GM18499 (cell line): ENCODE measurements at regions not wholly inside any gene's neighbourhood (a gene's known extent, or its start where the extent isn't known, plus 50 kb on each side); places are given as distances from the start of the nearest gene placed in this dataset.

Experiments
- ATAC-seq: cut with Tn5 transposase; IDR thresholded peaks from one replicate; pipeline ENCODE4 v1.9.1; 2021; ENCODE audit warnings: moderate number of reproducible peaks; ENCODE audit not compliant: insufficient read depth, unreplicated experiment

DNA sequence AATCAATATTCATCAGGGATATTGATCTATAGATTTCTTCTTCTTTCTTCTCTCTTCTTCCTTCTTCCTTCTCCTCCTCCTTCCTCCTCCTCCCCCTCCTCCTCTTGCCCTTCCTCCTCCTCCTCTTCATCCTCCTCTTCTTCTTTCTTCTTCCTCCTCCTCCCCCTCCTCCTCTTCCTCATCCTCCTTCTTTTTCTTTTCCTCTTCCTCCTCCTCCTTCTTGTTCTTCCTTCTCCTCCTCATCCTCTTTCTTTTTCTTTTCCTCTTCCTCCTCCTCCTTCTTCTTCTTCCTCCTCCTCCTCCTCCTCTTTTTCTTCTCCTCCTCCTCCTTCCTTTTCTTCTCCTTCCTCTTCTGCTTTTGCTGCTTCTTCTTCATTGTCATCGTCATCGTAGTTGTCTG is 52.4 kb upstream of the SERINC1 start:
- ATAC-seq: no peak

DNA sequence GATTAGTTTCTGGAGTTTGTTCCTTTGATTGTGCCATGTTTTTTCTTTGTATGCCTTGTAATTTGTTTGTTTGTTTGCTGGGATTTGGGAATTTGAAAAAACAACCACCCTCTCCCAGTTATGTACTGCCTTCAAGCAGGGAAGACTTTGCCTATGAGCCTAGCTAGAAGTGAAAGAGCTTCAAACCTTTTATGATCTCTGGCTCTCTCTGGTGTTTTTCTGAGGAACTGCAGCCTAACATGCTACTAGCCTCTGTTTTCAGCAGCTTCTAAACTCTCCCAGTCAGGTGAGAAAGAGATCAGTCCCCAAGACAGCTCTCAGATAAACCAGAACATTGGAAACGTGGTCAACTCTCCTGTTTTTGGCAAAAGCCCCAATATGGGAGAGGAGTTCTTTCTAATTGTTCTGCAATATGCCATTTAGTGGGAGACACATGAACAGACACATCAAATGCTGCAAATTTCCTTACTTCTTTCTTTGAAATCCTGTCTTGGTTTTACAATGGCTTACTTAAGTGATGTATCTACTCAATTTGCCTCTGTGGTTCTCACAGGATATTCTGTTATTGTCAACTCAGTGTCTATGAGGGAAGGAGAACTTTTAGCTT is 58.9 kb upstream of the SERINC1 start:
- peak; percentile 95 for ATAC-seq

- ATAC-seq: no peak
Measured at GRCh38 chr6:122548281-122548680, 61.9 kb upstream of the PKIB start.

DNA sequence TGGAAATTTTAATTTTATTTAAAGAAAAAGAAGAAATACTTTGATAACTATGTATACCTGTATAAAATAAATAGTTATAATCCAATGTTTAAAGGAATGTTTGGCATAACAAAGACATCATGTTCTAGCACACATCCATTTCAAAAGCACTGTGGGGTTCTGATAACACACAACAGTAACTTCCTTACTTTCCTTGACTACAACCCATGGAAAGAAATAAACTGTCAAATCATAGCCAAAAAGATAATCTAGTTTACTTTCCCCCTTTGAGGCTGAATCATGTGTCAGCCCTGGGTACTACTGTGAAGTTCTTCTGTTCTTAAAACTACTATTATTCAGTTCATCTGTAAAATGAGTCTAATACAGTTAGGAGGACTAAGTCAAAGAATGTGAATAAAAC is 61.4 kb upstream of the PKIB start:
- no peak for ATAC-seq

DNA sequence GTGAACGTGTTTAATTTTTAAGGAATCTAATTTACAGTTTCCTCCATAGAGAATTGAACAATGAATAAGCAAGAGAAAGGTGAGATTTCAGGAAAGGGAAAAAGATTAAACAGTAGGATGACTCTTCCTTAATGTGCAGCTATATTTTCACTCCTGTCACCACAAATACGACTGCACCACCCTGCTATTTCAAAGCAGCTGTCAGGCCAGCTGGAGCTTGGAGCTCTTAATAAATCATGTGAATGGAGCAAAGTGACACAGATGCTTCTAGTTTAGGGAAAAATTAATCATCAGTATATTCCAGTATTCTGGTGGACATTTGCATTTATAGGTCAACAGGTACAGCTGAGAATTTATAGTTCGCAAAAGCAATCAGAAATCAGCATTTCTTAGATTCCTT is 56.5 kb upstream of the PKIB start:
- no peak for ATAC-seq

DNA sequence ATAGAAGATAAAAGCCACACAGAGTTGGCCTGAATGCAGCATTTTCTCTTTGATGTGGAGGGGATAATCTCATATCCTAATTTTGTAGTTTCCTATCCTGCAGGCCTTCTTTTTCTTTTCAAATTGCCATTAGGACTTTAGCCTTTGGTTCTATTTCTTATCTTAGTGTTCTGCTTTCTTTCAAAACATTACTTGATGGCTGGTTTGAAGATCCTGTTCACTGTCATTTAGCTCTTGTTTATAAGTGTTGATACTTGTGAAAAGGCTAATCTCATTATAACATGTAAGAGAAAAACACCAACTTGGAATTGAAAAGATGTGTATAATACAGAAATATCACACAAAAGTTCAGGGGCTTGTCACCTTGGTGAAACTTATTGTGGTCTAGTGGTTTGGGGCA is 54.6 kb upstream of the PKIB start:
- no peak for ATAC-seq

- no peak for ATAC-seq
Measured at GRCh38 chr6:122558080-122558479, 52.1 kb upstream of the PKIB start.
